ENCODE measurements at regions not wholly inside any gene's neighbourhood (a gene's known extent, or its start where the extent isn't known, plus 50 kb on each side); places are given as distances from the start of the nearest gene placed in this dataset.

DNA sequence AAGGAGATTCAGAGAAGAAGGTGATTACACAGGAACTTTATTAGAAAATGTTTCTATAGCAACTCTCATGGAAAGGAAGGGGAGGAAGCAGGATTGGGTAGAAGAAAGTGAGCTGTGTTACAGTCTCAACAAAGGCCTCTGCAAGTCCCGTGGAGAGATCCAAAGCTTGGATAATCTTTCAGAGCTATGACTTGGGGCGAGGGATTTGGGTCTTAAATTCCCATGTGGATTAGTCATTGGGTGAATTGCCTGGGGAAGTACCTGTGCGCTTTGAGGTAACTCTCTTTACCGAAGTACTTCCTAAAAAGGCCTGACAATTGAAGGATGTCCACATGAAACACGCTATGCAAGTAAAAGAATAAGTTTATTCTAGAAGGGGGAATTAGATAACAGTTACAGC lies 133.8 kb upstream of the ANKRD50 start:
- TF ChIP-seq, protein P1, sequence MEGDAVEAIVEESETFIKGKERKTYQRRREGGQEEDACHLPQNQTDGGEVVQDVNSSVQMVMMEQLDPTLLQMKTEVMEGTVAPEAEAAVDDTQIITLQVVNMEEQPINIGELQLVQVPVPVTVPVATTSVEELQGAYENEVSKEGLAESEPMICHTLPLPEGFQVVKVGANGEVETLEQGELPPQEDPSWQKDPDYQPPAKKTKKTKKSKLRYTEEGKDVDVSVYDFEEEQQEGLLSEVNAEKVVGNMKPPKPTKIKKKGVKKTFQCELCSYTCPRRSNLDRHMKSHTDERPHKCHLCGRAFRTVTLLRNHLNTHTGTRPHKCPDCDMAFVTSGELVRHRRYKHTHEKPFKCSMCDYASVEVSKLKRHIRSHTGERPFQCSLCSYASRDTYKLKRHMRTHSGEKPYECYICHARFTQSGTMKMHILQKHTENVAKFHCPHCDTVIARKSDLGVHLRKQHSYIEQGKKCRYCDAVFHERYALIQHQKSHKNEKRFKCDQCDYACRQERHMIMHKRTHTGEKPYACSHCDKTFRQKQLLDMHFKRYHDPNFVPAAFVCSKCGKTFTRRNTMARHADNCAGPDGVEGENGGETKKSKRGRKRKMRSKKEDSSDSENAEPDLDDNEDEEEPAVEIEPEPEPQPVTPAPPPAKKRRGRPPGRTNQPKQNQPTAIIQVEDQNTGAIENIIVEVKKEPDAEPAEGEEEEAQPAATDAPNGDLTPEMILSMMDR (IDR thresholded peaks at IDR 0.05 in 2 of 3, conservative IDR thresholded peaks at IDR 0.05 in 1 of 3; ENCODE audit: borderline replicate concordance in 1 of 3, insufficient read depth in 1 of 3, low read depth in 2 of 3, low read length in 2 of 3), result no peak
- TF ChIP-seq, protein P2, sequence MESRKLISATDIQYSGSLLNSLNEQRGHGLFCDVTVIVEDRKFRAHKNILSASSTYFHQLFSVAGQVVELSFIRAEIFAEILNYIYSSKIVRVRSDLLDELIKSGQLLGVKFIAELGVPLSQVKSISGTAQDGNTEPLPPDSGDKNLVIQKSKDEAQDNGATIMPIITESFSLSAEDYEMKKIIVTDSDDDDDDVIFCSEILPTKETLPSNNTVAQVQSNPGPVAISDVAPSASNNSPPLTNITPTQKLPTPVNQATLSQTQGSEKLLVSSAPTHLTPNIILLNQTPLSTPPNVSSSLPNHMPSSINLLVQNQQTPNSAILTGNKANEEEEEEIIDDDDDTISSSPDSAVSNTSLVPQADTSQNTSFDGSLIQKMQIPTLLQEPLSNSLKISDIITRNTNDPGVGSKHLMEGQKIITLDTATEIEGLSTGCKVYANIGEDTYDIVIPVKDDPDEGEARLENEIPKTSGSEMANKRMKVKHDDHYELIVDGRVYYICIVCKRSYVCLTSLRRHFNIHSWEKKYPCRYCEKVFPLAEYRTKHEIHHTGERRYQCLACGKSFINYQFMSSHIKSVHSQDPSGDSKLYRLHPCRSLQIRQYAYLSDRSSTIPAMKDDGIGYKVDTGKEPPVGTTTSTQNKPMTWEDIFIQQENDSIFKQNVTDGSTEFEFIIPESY (IDR thresholded peaks at IDR 0.05; ENCODE audit: extremely low read depth, insufficient replicate concordance, low read length), result no peak
- TF ChIP-seq EGR1 (IDR thresholded peaks at IDR 0.05; ENCODE audit: low read depth) (no peak), POLR2A (IDR thresholded peaks at IDR 0.05; ENCODE audit: borderline replicate concordance, extremely low read depth, insufficient read depth, insufficient read length) (no peak), EZH2 (IDR thresholded peaks at IDR 0.05) (no peak), POLR2AphosphoS5 (IDR thresholded peaks at IDR 0.05; ENCODE audit: low read depth, low read length) (no peak), SIN3A (IDR thresholded peaks at IDR 0.05; ENCODE audit: low read depth) (no peak)

Data from HCT116 (cell line).